PC-3 (cell line): ENCODE measurements at regions not wholly inside any gene's neighbourhood (a gene's known extent, or its start where the extent isn't known, plus 50 kb on each side); places are given as distances from the start of the nearest gene placed in this dataset.

Experiments
- EZH2 ChIP-seq: fragments of 300-600 bp; sonication (generic); IDR thresholded peaks from one replicate; pipeline ENCODE4 v1.6.1; 2017; ENCODE audit warnings: antibody characterized with exemption, mild to moderate bottlenecking, low read length; ENCODE audit not compliant: unreplicated experiment
- EZH2phosphoT487 ChIP-seq: fragments of 300-600 bp; sonication (generic); IDR thresholded peaks from 2 replicates; pipeline ENCODE4 v1.6.1; 2018; ENCODE audit warnings: mild to moderate bottlenecking, antibody characterized with exemption, low read length, borderline replicate concordance
- TF ChIP-seq, protein P1 (sequence below): fragments of 300-600 bp; sonication (generic); conservative IDR thresholded peaks from 2 replicates; pipeline ENCODE4 v1.5.1; 2017; ENCODE audit warnings: antibody characterized with exemption, low read depth, mild to moderate bottlenecking, low read length

DNA sequence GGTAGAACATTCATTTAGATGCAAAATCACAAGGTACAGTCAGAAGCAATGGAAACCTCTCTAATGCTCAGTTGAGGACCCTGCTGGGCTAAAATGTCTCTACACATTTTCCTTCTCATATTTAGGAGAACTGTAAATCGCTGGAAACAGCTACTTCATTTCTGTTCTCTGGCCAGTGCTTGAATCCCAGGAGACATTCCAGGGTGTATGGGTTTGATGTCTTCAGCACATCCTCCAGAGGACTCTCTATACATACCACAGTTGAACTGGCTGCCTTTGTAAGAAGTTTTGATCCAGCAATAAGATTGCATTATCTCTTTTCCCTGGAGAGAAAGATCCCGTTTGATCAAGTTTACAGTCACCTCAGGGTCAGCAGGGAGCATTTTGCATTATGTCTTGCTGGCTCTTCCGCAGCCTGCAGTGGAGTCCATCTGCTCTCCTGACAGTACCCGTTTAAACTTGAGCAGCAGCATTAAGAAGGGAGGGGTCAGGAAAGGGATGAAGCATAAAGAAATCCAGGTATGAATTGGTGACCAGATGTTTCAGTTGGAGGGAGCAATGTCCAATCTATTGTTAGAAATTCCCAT is 676.0 kb downstream of the EPHA3 start:
- TF ChIP-seq, protein P1, sequence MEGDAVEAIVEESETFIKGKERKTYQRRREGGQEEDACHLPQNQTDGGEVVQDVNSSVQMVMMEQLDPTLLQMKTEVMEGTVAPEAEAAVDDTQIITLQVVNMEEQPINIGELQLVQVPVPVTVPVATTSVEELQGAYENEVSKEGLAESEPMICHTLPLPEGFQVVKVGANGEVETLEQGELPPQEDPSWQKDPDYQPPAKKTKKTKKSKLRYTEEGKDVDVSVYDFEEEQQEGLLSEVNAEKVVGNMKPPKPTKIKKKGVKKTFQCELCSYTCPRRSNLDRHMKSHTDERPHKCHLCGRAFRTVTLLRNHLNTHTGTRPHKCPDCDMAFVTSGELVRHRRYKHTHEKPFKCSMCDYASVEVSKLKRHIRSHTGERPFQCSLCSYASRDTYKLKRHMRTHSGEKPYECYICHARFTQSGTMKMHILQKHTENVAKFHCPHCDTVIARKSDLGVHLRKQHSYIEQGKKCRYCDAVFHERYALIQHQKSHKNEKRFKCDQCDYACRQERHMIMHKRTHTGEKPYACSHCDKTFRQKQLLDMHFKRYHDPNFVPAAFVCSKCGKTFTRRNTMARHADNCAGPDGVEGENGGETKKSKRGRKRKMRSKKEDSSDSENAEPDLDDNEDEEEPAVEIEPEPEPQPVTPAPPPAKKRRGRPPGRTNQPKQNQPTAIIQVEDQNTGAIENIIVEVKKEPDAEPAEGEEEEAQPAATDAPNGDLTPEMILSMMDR, result no peak
- TF ChIP-seq EZH2 (no peak), EZH2phosphoT487 (no peak)
